ENCODE measurements at regions not wholly inside any gene's neighbourhood (a gene's known extent, or its start where the extent isn't known, plus 50 kb on each side); places are given as distances from the start of the nearest gene placed in this dataset.
A peak's percentile ranks its signal among the peaks of the same experiment; 100 is the strongest.

- no peak for TF ChIP-seq EZH2 (IDR thresholded peaks at IDR 0.05; ENCODE audit: borderline replicate concordance, low read depth, low read length, poor library complexity, severe bottlenecking)
- TF ChIP-seq, protein P1, sequence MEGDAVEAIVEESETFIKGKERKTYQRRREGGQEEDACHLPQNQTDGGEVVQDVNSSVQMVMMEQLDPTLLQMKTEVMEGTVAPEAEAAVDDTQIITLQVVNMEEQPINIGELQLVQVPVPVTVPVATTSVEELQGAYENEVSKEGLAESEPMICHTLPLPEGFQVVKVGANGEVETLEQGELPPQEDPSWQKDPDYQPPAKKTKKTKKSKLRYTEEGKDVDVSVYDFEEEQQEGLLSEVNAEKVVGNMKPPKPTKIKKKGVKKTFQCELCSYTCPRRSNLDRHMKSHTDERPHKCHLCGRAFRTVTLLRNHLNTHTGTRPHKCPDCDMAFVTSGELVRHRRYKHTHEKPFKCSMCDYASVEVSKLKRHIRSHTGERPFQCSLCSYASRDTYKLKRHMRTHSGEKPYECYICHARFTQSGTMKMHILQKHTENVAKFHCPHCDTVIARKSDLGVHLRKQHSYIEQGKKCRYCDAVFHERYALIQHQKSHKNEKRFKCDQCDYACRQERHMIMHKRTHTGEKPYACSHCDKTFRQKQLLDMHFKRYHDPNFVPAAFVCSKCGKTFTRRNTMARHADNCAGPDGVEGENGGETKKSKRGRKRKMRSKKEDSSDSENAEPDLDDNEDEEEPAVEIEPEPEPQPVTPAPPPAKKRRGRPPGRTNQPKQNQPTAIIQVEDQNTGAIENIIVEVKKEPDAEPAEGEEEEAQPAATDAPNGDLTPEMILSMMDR (conservative IDR thresholded peaks at IDR 0.05; ENCODE audit: low read depth, low read length): no peak
- intact Hi-C loops (cut with micrococcal nuclease; ENCODE audit: unreplicated experiment): no loop called here
- Histone ChIP-seq H3K27ac (ENCODE audit: low read depth, low read length, poor library complexity, severe bottlenecking) (no peak overlapping the region), H3K4me1 (ENCODE audit: insufficient read depth, low read length, poor library complexity, severe bottlenecking) (no peaks in the 10 kb centered on the region), H3K27me3 (replicated peaks; ENCODE audit: insufficient read depth, low read depth, low read length, poor library complexity) (no peaks in the 10 kb centered on the region), H3K36me3 (ENCODE audit: insufficient read depth, low read length, poor library complexity, severe bottlenecking) (no peaks in the 10 kb centered on the region), H3K4me3 (ENCODE audit: low read depth, low read length, poor library complexity, severe bottlenecking) (no peak overlapping the region), H3K9me3 (ENCODE audit: low read depth, low read length, poor library complexity, severe bottlenecking) (no peaks in the 10 kb centered on the region)
- CTCF ChIA-PET: no interaction called here
- POLR2A ChIA-PET (ENCODE audit: low non-redundant PET): no interaction called here
- no peak for DNase-seq (ENCODE audit: low spot score)
- BruUV-seq (replicated peaks): no TSS peak
These were observed 160.4 kb downstream of the GATB start for GRCh38 chr4:151600432-151600831.

- TF ChIP-seq EZH2 (IDR thresholded peaks at IDR 0.05; ENCODE audit: borderline replicate concordance, low read depth, low read length, poor library complexity, severe bottlenecking): no peak
- TF ChIP-seq, protein P1 (conservative IDR thresholded peaks at IDR 0.05; ENCODE audit: low read depth, low read length): no peak
- POLR2A ChIA-PET (ENCODE audit: low non-redundant PET): interaction anchor here (0.6 kb wide), 1 partner anchor 1990 kb away, joined by 3 read pairs; no protein-coding TSS in a partner anchor
- Histone ChIP-seq H3K4me1 (ENCODE audit: insufficient read depth, low read length, poor library complexity, severe bottlenecking) (no peaks in the 10 kb centered on the region), H3K9me3 (ENCODE audit: low read depth, low read length, poor library complexity, severe bottlenecking) (no peaks in the 10 kb centered on the region), H3K27ac (ENCODE audit: low read depth, low read length, poor library complexity, severe bottlenecking) (no peak overlapping the region), H3K4me3 (ENCODE audit: low read depth, low read length, poor library complexity, severe bottlenecking) (no peak overlapping the region), H3K36me3 (ENCODE audit: insufficient read depth, low read length, poor library complexity, severe bottlenecking) (no peaks in the 10 kb centered on the region), H3K27me3 (replicated peaks; ENCODE audit: insufficient read depth, low read depth, low read length, poor library complexity) (no peaks in the 10 kb centered on the region)
- CTCF ChIA-PET: interaction anchor here (1.3 to 1.8 kb wide), 3 partner anchors 241 to 486 kb away, joined by 5 to 9 read pairs (median 9); partner anchors contain the start of gene PRSS48
- intact Hi-C loops (cut with micrococcal nuclease; ENCODE audit: unreplicated experiment): no loop called here
- BruUV-seq (replicated peaks): no TSS peak
- no peak for DNase-seq (ENCODE audit: low spot score)
These were observed 157.4 kb downstream of the GATB start for GRCh38 chr4:151603377-151603776.

- TF ChIP-seq EZH2 (IDR thresholded peaks at IDR 0.05; ENCODE audit: borderline replicate concordance, low read depth, low read length, poor library complexity, severe bottlenecking): no peak
- TF ChIP-seq, protein P1 (conservative IDR thresholded peaks at IDR 0.05; ENCODE audit: low read depth, low read length): peak; percentile 57
- H3K27ac ChIP-seq (ENCODE audit: low read depth, low read length, poor library complexity, severe bottlenecking): no peak overlapping the region
These were observed 156.6 kb downstream of the GATB start for GRCh38 chr4:151604238-151604637.

More at GRCh38 chr4:151604238-151604637, 156.6 kb downstream of the GATB start:
- Histone ChIP-seq H3K4me3 (ENCODE audit: low read depth, low read length, poor library complexity, severe bottlenecking) (no peak overlapping the region), H3K27me3 (replicated peaks; ENCODE audit: insufficient read depth, low read depth, low read length, poor library complexity) (no peaks in the 10 kb centered on the region), H3K4me1 (ENCODE audit: insufficient read depth, low read length, poor library complexity, severe bottlenecking) (no peaks in the 10 kb centered on the region), H3K9me3 (ENCODE audit: low read depth, low read length, poor library complexity, severe bottlenecking) (no peaks in the 10 kb centered on the region), H3K36me3 (ENCODE audit: insufficient read depth, low read length, poor library complexity, severe bottlenecking) (no peaks in the 10 kb centered on the region)
- CTCF ChIA-PET: interaction anchor here (0.6 to 1.8 kb wide), 5 partner anchors 26 to 487 kb away, joined by 3 to 9 read pairs (median 5); partner anchors contain the start of gene PRSS48
- peak; percentile 37 for DNase-seq (ENCODE audit: low spot score)
- POLR2A ChIA-PET (ENCODE audit: low non-redundant PET): no interaction called here
- BruUV-seq (replicated peaks): no TSS peak
- intact Hi-C loops (cut with micrococcal nuclease; ENCODE audit: unreplicated experiment): loop anchor here (2.0 kb wide), 2 partner anchors 241 to 487 kb away; no protein-coding TSS in a partner anchor

All from A673 (cell line).